H9 (cell line): ENCODE measurements at regions not wholly inside any gene's neighbourhood (a gene's known extent, or its start where the extent isn't known, plus 50 kb on each side); places are given as distances from the start of the nearest gene placed in this dataset.

Experiments used
- DNase-seq: peaks from one replicate; pipeline ENCODE4 v3.0.0-alpha.2; 2017
- H2AFZ ChIP-seq: one replicate; pipeline ENCODE4 v1.6.1; 2013; ENCODE audit warnings: mild to moderate bottlenecking, low read length, control low read depth, moderate library complexity
- H2AK5ac ChIP-seq: 2 replicates; pipeline ENCODE4 v1.6.1; 2013; ENCODE audit warnings: low read length, control low read depth, mixed read lengths; ENCODE audit not compliant: insufficient read length
- H2BK120ac ChIP-seq: one replicate; pipeline ENCODE4 v1.6.1; 2013; ENCODE audit warnings: low read depth, mild to moderate bottlenecking, low read length, control low read depth, inconsistent platforms; ENCODE audit not compliant: poor library complexity, severe bottlenecking
- H2BK12ac ChIP-seq: 2 replicates; pipeline ENCODE4 v1.6.1; 2013; ENCODE audit warnings: low read length, control low read depth, mixed read lengths, low read depth; ENCODE audit not compliant: insufficient read length
- H2BK15ac ChIP-seq: 2 replicates; pipeline ENCODE4 v1.6.1; 2013; ENCODE audit warnings: low read depth, low read length, control low read depth
- H2BK20ac ChIP-seq: one replicate; pipeline ENCODE4 v1.6.1; 2013; ENCODE audit warnings: low read depth, mild to moderate bottlenecking, low read length, control low read depth, inconsistent platforms; ENCODE audit not compliant: poor library complexity, severe bottlenecking
- H2BK5ac ChIP-seq: 2 replicates; pipeline ENCODE4 v1.6.1; 2013; ENCODE audit warnings: low read length, control low read depth, mixed read lengths; ENCODE audit not compliant: insufficient read length
- H3K14ac ChIP-seq: 2 replicates; pipeline ENCODE4 v1.6.1; 2013; ENCODE audit warnings: low read length, control low read depth; ENCODE audit not compliant: insufficient read depth
- H3K18ac ChIP-seq: 2 replicates; pipeline ENCODE4 v1.6.1; 2013; ENCODE audit warnings: low read depth, mild to moderate bottlenecking, mixed read lengths, low read length, control low read depth; ENCODE audit not compliant: insufficient read length
- H3K23ac ChIP-seq: 2 replicates; pipeline ENCODE4 v1.6.1; 2013; ENCODE audit warnings: low read length, control low read depth, mixed read lengths, low read depth; ENCODE audit not compliant: insufficient read length
- H3K23me2 ChIP-seq: 2 replicates; pipeline ENCODE4 v1.6.1; 2013; ENCODE audit warnings: low read depth, mild to moderate bottlenecking, mixed read lengths, low read length, control low read depth; ENCODE audit not compliant: insufficient read length, poor library complexity, severe bottlenecking
- H3K27ac ChIP-seq: 2 replicates; pipeline ENCODE4 v1.5.1; 2013; ENCODE audit warnings: low read length, control low read depth, mixed read lengths, low read depth; ENCODE audit not compliant: insufficient read length
- H3K27me3 ChIP-seq: 2 replicates; pipeline ENCODE4 v1.6.1; 2013; ENCODE audit warnings: low read length, control low read depth, inconsistent platforms; ENCODE audit not compliant: insufficient read depth
- H3K4ac ChIP-seq: 2 replicates; pipeline ENCODE4 v1.6.1; 2013; ENCODE audit warnings: low read depth, mild to moderate bottlenecking, control low read depth, inconsistent platforms, low read length, moderate library complexity
- H3K4me1 ChIP-seq: 2 replicates; pipeline ENCODE4 v1.6.1; 2013; ENCODE audit warnings: low read length, control low read depth, inconsistent platforms; ENCODE audit not compliant: insufficient read depth
- H3K4me2 ChIP-seq: 2 replicates; pipeline ENCODE4 v1.6.1; 2013; ENCODE audit warnings: low read length, control low read depth, mixed read lengths; ENCODE audit not compliant: insufficient read length, insufficient read depth
- H3K56ac ChIP-seq: 2 replicates; pipeline ENCODE4 v1.6.1; 2013; ENCODE audit warnings: low read depth, mild to moderate bottlenecking, mixed read lengths, low read length, control low read depth; ENCODE audit not compliant: insufficient read length
- H3K79me1 ChIP-seq: 2 replicates; pipeline ENCODE4 v1.6.1; 2013; ENCODE audit warnings: low read depth, mild to moderate bottlenecking, moderate library complexity, low read length, control low read depth, inconsistent platforms; ENCODE audit not compliant: insufficient read depth, poor library complexity, severe bottlenecking
- H3K79me2 ChIP-seq: 2 replicates; pipeline ENCODE4 v1.6.1; 2013; ENCODE audit warnings: low read length, control low read depth, inconsistent platforms; ENCODE audit not compliant: insufficient read depth
- H3K9ac ChIP-seq: 2 replicates; pipeline ENCODE4 v1.6.1; 2013; ENCODE audit warnings: low read length, control low read depth, mixed read lengths; ENCODE audit not compliant: insufficient read length; ENCODE audit errors: extremely low read depth
- H3K9me3 ChIP-seq: one replicate; pipeline ENCODE4 v1.6.1; 2013; ENCODE audit warnings: low read depth, low read length, inconsistent platforms; ENCODE audit not compliant: control insufficient read depth
- H3T11ph ChIP-seq: one replicate; pipeline ENCODE4 v1.6.1; 2013; ENCODE audit warnings: mild to moderate bottlenecking, low read length, control low read depth, inconsistent platforms
- H4K20me1 ChIP-seq: one replicate; pipeline ENCODE4 v1.6.1; 2013; ENCODE audit not compliant: control insufficient read depth, insufficient read length, insufficient read depth
- H4K5ac ChIP-seq: 2 replicates; pipeline ENCODE4 v1.6.1; 2013; ENCODE audit warnings: low read depth, mild to moderate bottlenecking, mixed read lengths, low read length, control low read depth; ENCODE audit not compliant: insufficient read length
- H4K8ac ChIP-seq: replicated peaks from 2 replicates; pipeline ENCODE4 v1.6.1; 2013; ENCODE audit warnings: low read length, control low read depth, mixed read lengths, low read depth; ENCODE audit not compliant: insufficient read length
- H4K91ac ChIP-seq: 2 replicates; pipeline ENCODE4 v1.6.1; 2013; ENCODE audit warnings: low read depth, mild to moderate bottlenecking, moderate library complexity, mixed read lengths, low read length, control low read depth; ENCODE audit not compliant: insufficient read length
- H3K27ac Mint-ChIP-seq, 3 experiments: 2 replicates in 2 of 3; 3 replicates in 1 of 3; pipeline ENCODE4 v1.8.0; 2020 to 2021; ENCODE audit warnings: mixed read lengths in 3 of 3, mild to moderate bottlenecking in 1 of 3, moderate library complexity in 1 of 3
- H3K27me3 Mint-ChIP-seq: 2 replicates; pipeline ENCODE4 v1.8.0; 2021; ENCODE audit warnings: low read depth, mild to moderate bottlenecking, moderate library complexity, mixed read lengths
- H3K36me3 Mint-ChIP-seq, 3 experiments: 2 replicates in 2 of 3; 3 replicates in 1 of 3; pipeline ENCODE4 v1.8.0; 2020 to 2021; ENCODE audit warnings: low read depth in 3 of 3, mixed read lengths in 3 of 3; ENCODE audit not compliant: insufficient read depth in 1 of 3
- H3K4me1 Mint-ChIP-seq, 2 experiments: 2 replicates each; pipeline ENCODE4 v1.8.0; 2020; ENCODE audit warnings: mixed read lengths in 2 of 2
- H3K4me3 Mint-ChIP-seq, 2 experiments: 2 replicates in 1 of 2; 3 replicates in 1 of 2; pipeline ENCODE4 v1.8.0; 2020 to 2021; ENCODE audit warnings: mild to moderate bottlenecking in 2 of 2, mixed read lengths in 2 of 2, moderate library complexity in 1 of 2
- H3K9me3 Mint-ChIP-seq, 2 experiments: 2 replicates in 1 of 2; 3 replicates in 1 of 2; pipeline ENCODE4 v1.8.0; 2020; ENCODE audit warnings: mild to moderate bottlenecking in 2 of 2, mixed read lengths in 2 of 2, moderate library complexity in 1 of 2
- WGBS: extraction: QIAGEN DNeasy Blood & Tissue Kit; methylation state at CpG from one replicate; pipeline ENCODE4 v1.1.7; 2013; ENCODE audit warnings: missing lambda C conversion rate, low lambda C conversion rate, mixed read lengths; ENCODE audit not compliant: insufficient read length; ENCODE audit errors: extremely low coverage; 5-methylcytosine and 5-hydroxymethylcytosine counted together
- TF ChIP-seq, protein P1 (sequence below): fragments of 200-600 bp; sonication (generic); conservative IDR thresholded peaks from 3 replicates; pipeline ENCODE4 v1.8.0; 2021; ENCODE audit warnings: antibody characterized with exemption, mild to moderate bottlenecking

DNA sequence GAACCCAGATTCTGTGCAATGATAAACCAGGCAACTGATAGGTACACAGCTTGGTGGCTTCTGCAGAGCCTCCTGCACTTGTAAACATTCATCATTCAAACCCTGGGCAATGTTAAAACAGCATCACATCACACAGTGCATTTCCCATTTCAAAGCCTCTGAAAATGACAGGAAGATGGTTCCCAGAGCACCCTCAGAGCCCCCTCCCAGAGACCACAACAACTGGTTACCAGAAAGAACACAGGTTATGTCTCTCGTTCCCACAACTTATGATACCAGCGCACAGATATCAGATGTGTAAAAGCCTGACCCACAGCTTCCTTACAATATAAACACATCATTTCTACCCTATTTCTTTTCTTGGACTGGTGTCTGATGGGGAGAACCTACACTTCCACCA lies 248.7 kb downstream of the AUH start:
- H2BK15ac ChIP-seq = no peak overlapping the region
- no peak for DNase-seq
- no peak overlapping the region for H3K27ac ChIP-seq
- no peak overlapping the region for H2BK5ac ChIP-seq
- no peak overlapping the region for H3T11ph ChIP-seq
- peaks cover 4% of the 10 kb centered on the region for H3K27me3 Mint-ChIP-seq
- TF ChIP-seq, protein P1, sequence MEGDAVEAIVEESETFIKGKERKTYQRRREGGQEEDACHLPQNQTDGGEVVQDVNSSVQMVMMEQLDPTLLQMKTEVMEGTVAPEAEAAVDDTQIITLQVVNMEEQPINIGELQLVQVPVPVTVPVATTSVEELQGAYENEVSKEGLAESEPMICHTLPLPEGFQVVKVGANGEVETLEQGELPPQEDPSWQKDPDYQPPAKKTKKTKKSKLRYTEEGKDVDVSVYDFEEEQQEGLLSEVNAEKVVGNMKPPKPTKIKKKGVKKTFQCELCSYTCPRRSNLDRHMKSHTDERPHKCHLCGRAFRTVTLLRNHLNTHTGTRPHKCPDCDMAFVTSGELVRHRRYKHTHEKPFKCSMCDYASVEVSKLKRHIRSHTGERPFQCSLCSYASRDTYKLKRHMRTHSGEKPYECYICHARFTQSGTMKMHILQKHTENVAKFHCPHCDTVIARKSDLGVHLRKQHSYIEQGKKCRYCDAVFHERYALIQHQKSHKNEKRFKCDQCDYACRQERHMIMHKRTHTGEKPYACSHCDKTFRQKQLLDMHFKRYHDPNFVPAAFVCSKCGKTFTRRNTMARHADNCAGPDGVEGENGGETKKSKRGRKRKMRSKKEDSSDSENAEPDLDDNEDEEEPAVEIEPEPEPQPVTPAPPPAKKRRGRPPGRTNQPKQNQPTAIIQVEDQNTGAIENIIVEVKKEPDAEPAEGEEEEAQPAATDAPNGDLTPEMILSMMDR = no peak
- no peak overlapping the region for H3K4me3 Mint-ChIP-seq
- no peaks in the 10 kb centered on the region for H3K23me2 ChIP-seq
- no peak overlapping the region for H3K14ac ChIP-seq
- WGBS = no CpG with 5 or more reads among the region's 2 CpGs
- H2AK5ac ChIP-seq = no peak overlapping the region
- peaks cover 19 to 27% of the 10 kb centered on the region in 2 experiments for H3K9me3 Mint-ChIP-seq
- H3K36me3 Mint-ChIP-seq = peaks cover 0 to 6% (median 5%) of the 10 kb centered on the region in 3 experiments; a peak in 5 of 7 replicates
- H4K91ac ChIP-seq = no peak overlapping the region
- no peaks in the 10 kb centered on the region; the same call in 1 of the 2 replicates for H3K4me1 ChIP-seq
- no peak overlapping the region for H2BK120ac ChIP-seq
- H2BK20ac ChIP-seq = no peak overlapping the region
- no peaks in the 10 kb centered on the region for H3K9me3 ChIP-seq
- H2BK12ac ChIP-seq = no peak overlapping the region
- no peaks in the 10 kb centered on the region for H3K79me2 ChIP-seq
- no peak overlapping the region for H4K5ac ChIP-seq
- H2AFZ ChIP-seq = no peak overlapping the region
- no peak overlapping the region for H3K18ac ChIP-seq
- H4K8ac ChIP-seq = no peak overlapping the region
- no peak overlapping the region for H3K56ac ChIP-seq
- H3K9ac ChIP-seq = no peak overlapping the region
- no peaks in the 10 kb centered on the region for H4K20me1 ChIP-seq
- H3K4ac ChIP-seq = no peak overlapping the region
- no peak overlapping the region for H3K27ac Mint-ChIP-seq
- H3K4me1 Mint-ChIP-seq = peaks cover 4% of the 10 kb centered on the region in 2 experiments
- no peaks in the 10 kb centered on the region for H3K79me1 ChIP-seq
- H3K23ac ChIP-seq = no peak overlapping the region
- no peaks in the 10 kb centered on the region; the same call in 1 of the 2 replicates for H3K27me3 ChIP-seq
- H3K4me2 ChIP-seq = no peak overlapping the region
